ENCODE measurements at regions not wholly inside any gene's neighbourhood (a gene's known extent, or its start where the extent isn't known, plus 50 kb on each side); places are given as distances from the start of the nearest gene placed in this dataset.
A peak's percentile ranks its signal among the peaks of the same experiment; 100 is the strongest.
"Not testable (repeated sequence)": the region's sequence is repeated elsewhere in the genome, so short reads cannot be mapped to it uniquely, and the experiment has no call there.

- no peak for DNase-seq (ENCODE audit: low read depth, low spot score)
These were observed 325.9 kb downstream of the KLF12 start for GRCh38 chr13:73808318-73808717.

- DNase-seq (ENCODE audit: low read depth, low spot score), result not testable (repeated sequence)
These were observed 328.8 kb downstream of the KLF12 start for GRCh38 chr13:73805326-73805958.

GRCh38 chr13:73803997-73804396, 330.2 kb downstream of the KLF12 start:
- no peak for DNase-seq (ENCODE audit: low read depth, low spot score)

- DNase-seq (ENCODE audit: low read depth, low spot score), result no peak
These were observed 334.2 kb downstream of the KLF12 start for GRCh38 chr13:73800011-73800410.

GRCh38 chr13:73794755-73795154, 339.4 kb downstream of the KLF12 start:
- DNase-seq (ENCODE audit: low read depth, low spot score), result no peak

- DNase-seq (ENCODE audit: low read depth, low spot score), result no peak
These were observed 340.8 kb downstream of the KLF12 start for GRCh38 chr13:73793361-73793760.

GRCh38 chr13:73792796-73793195, 341.4 kb downstream of the KLF12 start:
- DNase-seq (ENCODE audit: low read depth, low spot score), result no peak

GRCh38 chr13:73782450-73783449, 351.5 kb downstream of the KLF12 start:
- DNase-seq (ENCODE audit: low read depth, low spot score), result no peak

- no peak for DNase-seq (ENCODE audit: low read depth, low spot score)
These were observed 352.8 kb downstream of the KLF12 start for GRCh38 chr13:73781384-73781783.

- no peak for DNase-seq (ENCODE audit: low read depth, low spot score)
These were observed 354.3 kb downstream of the KLF12 start for GRCh38 chr13:73779881-73780280.

GRCh38 chr13:73778242-73778864, 355.9 kb downstream of the KLF12 start:
- no peak for DNase-seq (ENCODE audit: low read depth, low spot score)

GRCh38 chr13:73777134-73777533, 357.1 kb downstream of the KLF12 start:
- DNase-seq (ENCODE audit: low read depth, low spot score), result no peak

GRCh38 chr13:73776151-73776785, 357.9 kb downstream of the KLF12 start:
- DNase-seq (ENCODE audit: low read depth, low spot score), result no peak

GRCh38 chr13:73773168-73773549, 361.0 kb downstream of the KLF12 start:
- no peak for DNase-seq (ENCODE audit: low read depth, low spot score)

- DNase-seq (ENCODE audit: low read depth, low spot score), result no peak
These were observed 361.6 kb downstream of the KLF12 start for GRCh38 chr13:73772449-73773167.

- peak; percentile 1 for DNase-seq (ENCODE audit: low read depth, low spot score)
These were observed 366.4 kb downstream of the KLF12 start for GRCh38 chr13:73767747-73768315.

GRCh38 chr13:73767191-73767741, 366.9 kb downstream of the KLF12 start:
- DNase-seq (ENCODE audit: low read depth, low spot score), result no peak

GRCh38 chr13:73765651-73766384, 368.4 kb downstream of the KLF12 start:
- peak; percentile 42 for DNase-seq (ENCODE audit: low read depth, low spot score)

- DNase-seq (ENCODE audit: low read depth, low spot score), result no peak
These were observed 374.8 kb downstream of the KLF12 start for GRCh38 chr13:73759434-73759833.
